ENCODE measurements at regions not wholly inside any gene's neighbourhood (a gene's known extent, or its start where the extent isn't known, plus 50 kb on each side); places are given as distances from the start of the nearest gene placed in this dataset.
"Not testable (repeated sequence)": the region's sequence is repeated elsewhere in the genome, so short reads cannot be mapped to it uniquely, and the experiment has no call there.

GRCh38 chr1:104028416-104029035 lies 278.8 kb downstream of the AMY1C start:
- no peak for DNase-seq

- DNase-seq, result no peak
Observed at GRCh38 chr1:104029456-104029970, 279.8 kb downstream of the AMY1C start.

DNA sequence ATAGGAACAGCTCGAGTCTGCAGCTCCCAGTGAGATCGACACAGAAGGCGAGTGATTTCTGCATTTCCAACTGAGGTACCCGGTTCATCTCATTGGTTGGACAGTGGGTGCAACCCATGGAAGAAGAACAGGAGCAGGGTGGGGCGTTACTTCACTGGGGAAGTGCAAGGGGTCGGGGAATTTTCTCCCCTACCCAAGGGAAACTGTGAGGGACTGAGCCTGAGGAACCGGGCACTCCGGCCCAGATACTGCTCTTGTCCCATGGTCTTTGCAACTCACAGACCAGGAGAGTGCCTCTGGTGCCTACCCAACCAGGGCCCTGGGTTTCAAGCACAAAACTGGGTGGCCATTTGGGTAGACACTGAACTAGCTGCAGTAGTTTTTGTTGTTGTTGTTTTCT lies 307.1 kb downstream of the AMY1C start:
- no peak for DNase-seq

DNA sequence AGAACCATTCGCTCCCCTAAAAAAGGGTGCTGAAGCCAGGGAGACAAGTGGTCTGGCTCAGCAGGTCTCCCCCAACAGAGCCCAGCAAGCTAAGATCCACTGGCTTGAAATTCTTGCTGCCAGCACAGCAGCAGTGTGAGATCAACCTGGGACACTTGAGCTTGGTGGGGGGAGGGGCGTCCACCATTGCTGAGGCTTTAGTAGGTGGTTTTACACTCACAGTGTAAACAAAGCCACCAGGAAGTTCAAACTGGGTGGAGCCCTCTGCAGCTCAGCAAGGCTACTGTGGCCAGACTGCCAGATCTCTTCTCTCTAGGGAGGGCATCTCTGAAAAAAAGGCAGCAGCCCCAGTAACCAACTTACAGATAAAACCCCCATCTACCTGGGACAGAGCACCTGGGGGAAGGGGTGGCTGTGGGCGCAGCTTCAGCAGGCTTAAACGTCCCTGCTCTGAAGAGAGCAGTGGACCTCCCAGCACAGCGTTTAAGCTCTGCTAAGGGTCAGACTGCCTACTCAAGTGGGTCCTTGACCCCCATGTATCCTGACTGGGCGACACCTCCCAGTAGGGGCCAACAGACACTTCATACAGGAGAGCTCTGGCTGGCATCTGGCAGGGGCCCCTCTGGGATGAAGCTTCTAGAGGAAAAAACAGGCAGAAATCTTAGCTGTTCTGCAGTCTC lies 307.7 kb downstream of the AMY1C start:
- DNase-seq, result not testable (repeated sequence)

DNA sequence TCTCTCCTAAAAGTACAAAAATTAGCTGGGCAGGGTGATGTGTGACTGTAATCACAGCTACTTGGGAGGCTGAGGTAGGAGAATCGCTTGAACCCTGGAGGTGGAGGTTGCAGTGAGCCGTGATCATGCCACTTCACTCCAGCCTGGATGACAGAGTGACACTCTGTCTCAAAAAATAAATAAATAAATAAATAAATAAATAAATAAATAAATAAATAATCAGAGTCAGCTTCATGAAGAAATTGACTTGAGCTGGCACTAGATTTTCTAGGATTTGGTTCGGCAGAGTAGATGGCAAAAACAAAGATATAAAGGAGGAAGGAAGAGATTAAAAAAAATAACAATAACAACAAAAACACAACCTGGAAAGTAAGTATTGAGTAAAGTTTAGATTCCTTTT lies 311.9 kb downstream of the AMY1C start:
- DNase-seq, result not testable (repeated sequence)

DNA sequence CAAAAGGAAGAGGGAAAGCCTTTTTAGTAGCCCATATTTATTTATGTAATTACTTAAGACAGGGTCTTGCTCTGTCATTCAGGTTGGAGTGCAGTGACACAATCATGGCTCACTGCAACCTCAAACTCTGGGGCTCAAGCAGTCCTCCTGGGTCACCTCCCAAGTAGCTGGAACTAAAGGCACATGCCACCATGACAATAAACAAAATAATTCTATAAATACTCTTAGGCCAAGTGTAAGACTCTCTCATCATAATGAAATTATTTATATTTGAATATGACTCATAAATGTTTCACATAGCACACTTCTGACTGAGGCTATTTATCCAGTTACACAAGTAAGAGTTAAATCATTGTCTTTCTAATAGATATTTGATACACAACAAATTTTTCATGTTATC lies 314.7 kb downstream of the AMY1C start:
- peak; percentile 3 for DNase-seq

DNA sequence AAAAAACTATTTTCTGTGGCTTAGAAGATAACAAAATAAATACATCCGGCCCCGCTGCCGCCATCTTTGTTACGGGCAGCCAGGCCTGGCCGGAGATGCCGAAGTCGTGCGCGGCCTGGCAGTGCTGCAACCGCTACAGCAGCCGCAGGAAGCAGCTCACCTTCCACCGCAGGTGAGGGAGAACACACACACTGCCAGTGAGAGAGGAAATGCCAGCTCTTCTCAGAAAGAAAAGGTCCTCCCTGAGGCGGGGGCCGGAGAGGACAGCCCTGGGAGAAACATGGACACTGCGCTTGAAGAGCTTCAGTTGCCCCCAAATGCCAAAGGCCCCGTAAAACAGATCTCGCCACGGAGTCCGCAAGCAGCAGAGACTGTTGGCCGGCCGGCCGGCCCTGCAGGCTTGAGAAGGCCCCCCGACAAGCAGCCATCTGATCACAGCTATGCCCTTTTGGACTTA lies 323.2 kb downstream of the AMY1C start:
- DNase-seq, result no peak

DNA sequence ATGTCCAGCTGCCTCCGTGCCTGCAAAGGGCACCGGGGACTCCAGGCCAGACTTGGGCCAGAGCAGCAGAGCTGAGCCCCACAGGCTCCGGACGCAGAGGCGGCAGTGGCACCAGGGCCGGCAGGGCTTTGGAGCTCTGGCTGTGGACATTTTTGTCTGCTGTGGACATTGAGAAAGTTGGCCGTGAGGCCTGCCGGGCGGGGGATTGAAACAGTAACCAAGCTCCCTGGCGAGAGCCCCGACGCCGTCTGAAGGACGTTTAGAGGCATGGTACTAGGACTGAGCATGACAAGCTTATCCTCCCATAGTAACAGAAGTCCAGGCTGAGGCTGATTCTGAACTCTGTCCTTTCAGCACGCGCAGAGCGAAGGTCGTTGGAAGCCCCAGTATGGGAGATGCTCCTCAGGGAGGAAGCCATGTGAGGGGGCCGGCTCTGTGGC lies 323.8 kb downstream of the AMY1C start:
- DNase-seq, result no peak

DNA sequence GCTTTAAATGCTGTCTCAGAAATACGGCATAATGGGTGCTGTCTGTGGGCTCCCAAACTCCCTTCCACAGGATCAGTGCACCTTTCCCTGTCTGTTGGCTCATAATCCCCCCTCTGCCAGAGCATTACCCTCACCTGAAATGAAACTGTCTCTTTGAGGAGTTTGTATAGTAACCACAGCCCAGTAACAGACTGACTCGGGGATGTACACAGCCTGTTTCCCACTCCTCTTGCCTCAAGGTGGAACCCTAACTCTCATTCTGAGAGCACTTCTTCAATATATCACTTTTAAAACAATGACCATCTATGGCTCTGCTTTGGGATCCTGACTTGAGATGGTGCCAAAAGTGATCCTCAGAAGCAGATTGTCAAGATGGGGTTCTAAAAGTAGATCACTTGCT lies 332.5 kb downstream of the AMY1C start:
- DNase-seq, result no peak

DNA sequence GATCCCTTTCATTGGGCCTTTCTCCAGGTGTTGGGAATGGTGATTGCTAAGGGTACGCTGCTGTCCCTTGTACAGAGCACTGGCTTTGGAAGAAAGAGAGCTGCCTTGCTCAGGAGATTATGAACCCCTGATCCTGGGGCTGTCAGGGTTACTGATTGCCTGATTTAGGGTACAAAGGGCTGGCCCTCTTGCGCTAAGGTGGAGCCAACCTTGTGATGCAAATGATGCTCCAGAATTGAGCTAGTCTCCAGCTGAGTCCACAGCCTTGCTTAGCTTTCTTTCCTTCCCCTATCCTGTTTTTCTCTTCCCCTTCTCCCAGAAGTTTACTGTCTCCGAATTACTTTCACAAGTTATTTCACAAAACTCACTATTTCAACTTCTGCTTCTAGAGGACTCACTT lies 334.7 kb downstream of the AMY1C start:
- DNase-seq, result no peak

DNA sequence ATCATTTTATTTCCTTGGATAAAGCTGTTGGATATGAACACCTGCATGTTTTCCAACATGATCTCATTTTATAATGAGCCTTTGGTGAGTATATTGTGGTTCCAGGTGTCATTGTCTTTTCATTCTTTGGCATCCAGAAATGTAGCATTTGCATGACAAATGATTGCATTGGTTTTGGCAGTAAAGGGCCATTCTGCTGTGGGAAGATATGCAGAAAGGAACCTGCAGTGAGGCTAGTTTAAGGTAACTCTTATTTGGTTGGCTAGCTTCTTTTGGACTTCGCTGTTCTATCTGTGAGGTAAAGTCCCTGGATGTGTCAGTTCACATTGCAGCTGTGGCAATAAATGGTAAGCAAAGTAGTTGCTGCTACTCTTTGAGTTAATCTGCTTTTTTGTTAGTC lies 343.0 kb downstream of the AMY1C start:
- no peak for DNase-seq

DNA sequence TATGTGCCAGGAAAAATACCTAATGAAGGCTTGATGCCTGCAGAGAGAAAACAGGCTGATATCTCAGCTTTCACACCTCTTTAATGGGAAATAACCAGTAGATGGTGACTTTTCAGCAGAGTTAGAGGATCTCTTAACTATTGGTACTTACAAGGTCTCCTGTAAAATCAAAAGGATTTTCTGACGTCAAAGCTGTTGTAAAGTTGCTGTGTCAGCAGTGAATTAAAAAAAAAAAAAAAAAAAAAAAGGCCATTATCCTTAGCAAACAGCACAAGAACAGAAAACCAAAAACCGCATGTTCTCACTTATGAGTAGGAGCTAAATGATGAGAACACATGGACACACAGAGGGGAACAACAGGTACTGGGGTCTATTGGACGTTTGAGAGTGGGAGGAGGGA lies 349.1 kb downstream of the AMY1C start:
- no peak for DNase-seq

DNA sequence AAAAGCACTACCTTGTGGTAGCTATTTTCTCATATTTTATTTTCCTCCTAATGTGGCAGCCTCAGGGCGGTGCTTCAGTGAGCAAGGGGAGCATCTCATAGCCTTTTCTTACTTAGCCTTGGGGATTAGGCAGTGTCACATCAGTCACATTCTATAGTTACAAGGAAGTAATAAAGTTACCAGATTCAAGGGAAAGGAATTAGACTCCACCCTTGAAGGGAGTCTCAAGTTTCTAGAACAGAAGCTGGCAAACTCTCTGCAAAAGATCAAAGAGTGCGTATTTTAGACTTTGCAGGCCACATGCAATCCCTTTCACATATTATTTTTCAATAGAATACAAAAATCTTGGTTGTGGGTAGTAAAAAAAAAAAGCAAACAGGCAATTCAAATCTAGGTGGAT lies 350.4 kb downstream of the AMY1C start:
- no peak for DNase-seq

DNA sequence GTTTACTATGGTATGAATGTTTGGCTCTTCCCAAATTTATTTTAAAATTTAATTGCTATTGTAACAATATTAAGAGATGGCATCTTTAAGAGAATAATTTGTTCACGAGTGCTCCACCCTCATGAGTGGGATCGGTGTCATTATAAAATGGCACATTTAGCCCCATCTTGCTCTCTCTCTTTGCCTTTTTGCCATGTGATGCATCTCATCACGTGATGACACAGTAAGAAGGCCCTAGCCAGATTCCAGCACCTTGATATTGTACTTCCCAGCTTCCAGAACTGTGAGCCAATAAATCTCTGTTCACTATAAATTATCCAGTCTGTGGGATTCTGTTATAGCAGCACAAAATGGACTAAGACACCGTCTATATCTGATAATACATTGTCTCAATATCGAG lies 355.8 kb downstream of the AMY1C start:
- no peak for DNase-seq

GRCh38 chr1:104120525-104120924 lies 370.8 kb downstream of the AMY1C start:
- DNase-seq, result no peak

GRCh38 chr1:104121271-104121670 lies 371.6 kb downstream of the AMY1C start:
- DNase-seq, result no peak

DNA sequence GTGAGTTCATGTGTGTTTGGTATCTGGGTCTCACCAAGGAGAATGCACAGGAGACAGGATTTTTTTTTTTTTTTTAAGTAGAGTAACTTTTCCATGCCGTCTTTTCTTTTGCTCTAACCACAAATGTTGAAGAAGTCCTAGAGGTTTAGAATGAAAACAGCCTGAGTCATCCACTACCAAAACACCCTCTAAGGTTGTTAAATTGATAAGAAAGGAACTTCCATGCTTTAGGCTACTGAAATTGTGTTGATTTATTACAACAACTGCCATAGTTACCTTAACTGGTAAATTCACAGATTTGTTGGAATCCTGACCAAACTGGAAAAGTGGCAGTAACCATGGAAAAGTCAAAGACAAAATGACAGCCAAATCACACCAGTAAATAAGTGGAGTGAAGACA lies 375.6 kb downstream of the AMY1C start:
- no peak for DNase-seq

DNA sequence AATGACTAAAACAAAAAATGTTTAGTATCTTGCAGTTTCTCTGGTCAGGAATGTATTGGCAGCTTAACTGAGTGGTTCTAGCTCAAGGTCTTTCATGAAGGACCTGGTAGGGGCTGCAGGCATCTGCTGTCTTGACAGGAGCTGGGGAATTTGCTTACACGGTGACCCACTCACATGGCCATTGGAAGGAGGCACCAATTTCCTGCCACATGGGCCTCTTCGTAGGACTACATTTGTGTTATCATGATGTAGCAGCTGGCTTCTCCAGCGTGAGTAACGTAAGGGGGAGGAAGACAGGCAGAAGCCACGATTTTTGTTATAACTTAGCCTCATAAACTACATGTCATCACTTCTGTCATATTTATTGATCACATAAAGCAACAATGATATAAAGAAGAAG lies 376.3 kb downstream of the AMY1C start:
- DNase-seq, result no peak

GRCh38 chr1:104132382-104132973 lies 382.8 kb downstream of the AMY1C start:
- no peak for DNase-seq

- not testable (repeated sequence) for DNase-seq
Observed at GRCh38 chr1:104135036-104135435, 385.3 kb downstream of the AMY1C start.

GRCh38 chr1:104136621-104137020 lies 386.9 kb downstream of the AMY1C start:
- no peak for DNase-seq

DNA sequence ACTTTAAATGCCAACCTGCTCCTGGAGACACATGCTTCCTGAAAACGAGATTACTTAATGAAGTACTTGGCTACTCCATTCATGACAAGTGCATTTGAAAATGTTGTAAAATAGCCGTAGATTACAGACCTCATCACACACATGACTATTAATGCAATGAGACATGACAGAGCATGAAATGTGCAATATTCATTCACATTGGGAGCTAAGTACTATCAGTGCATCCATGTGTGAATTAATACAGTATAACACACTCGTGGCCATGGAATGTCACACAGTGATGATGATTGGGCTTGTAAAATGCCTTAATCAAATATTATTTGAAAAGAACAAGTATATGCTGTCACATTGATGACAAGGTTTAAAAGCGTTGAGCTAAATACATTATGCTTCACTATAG lies 407.0 kb downstream of the AMY1C start:
- DNase-seq, result no peak

GRCh38 chr1:104163912-104164476 lies 414.3 kb downstream of the AMY1C start:
- DNase-seq, result no peak

- no peak for DNase-seq
Observed at GRCh38 chr1:104172243-104172681, 422.6 kb downstream of the AMY1C start.
